Common myeloid progenitor, CD34-positive (primary cell): ENCODE measurements at regions not wholly inside any gene's neighbourhood (a gene's known extent, or its start where the extent isn't known, plus 50 kb on each side); places are given as distances from the start of the nearest gene placed in this dataset.
"Not testable (repeated sequence)": the region's sequence is repeated elsewhere in the genome, so short reads cannot be mapped to it uniquely, and the experiment has no call there.

Source experiments
- CTCF ChIA-PET: fragments of 350-600 bp; sonication (Branson Sonifier 250); formaldehyde crosslinking; loops from one replicate; lab custom pipeline; 2021; ENCODE audit warnings: antibody characterized with exemption; lab: Charles Lee
- POLR2A ChIA-PET: fragments of 350-600 bp; sonication (Branson Sonifier 250); formaldehyde crosslinking; loops from one replicate; lab custom pipeline; 2021; ENCODE audit warnings: antibody characterized with exemption; lab: Charles Lee
- DNase-seq, 3 donors: peaks; one replicate each; pipeline versions ENCODE4 v3.0.0 to v3.0.0-alpha.2; 2013
- H3K27ac ChIP-seq, 2 experiments: 1 replicate in 1 of 2; 2 replicates in 1 of 2; pipeline ENCODE4 v1.7.0; 2013; ENCODE audit warnings: inconsistent platforms in 2 of 2, low read length in 2 of 2, mild to moderate bottlenecking in 2 of 2, low read depth in 1 of 2, moderate library complexity in 1 of 2; ENCODE audit not compliant: severe bottlenecking in 2 of 2, insufficient read depth in 1 of 2, poor library complexity in 1 of 2
- H3K27me3 ChIP-seq, 5 experiments: replicated peaks in 2 of 5; 1 replicate in 3 of 5; 2 replicates in 2 of 5; pipeline versions ENCODE4 v1.6.1 to v1.7.0; 2013; ENCODE audit warnings: low read length in 4 of 5, mild to moderate bottlenecking in 2 of 5, moderate library complexity in 2 of 5, inconsistent platforms in 1 of 5; ENCODE audit not compliant: insufficient read depth in 5 of 5, control insufficient read depth in 4 of 5
- H3K36me3 ChIP-seq, 4 experiments: 1 replicate in 2 of 4; 2 replicates in 2 of 4; pipeline versions ENCODE4 v1.6.1 to v1.7.0; 2013; ENCODE audit warnings: low read length in 3 of 4, control low read depth in 1 of 4, mild to moderate bottlenecking in 1 of 4; ENCODE audit not compliant: control insufficient read depth in 4 of 4, insufficient read depth in 4 of 4
- H3K4me1 ChIP-seq, 4 experiments: 1 replicate in 3 of 4; 2 replicates in 1 of 4; pipeline versions ENCODE4 v1.6.1 to v1.7.1; 2013; ENCODE audit warnings: low read length in 3 of 4, mild to moderate bottlenecking in 3 of 4, control low read depth in 1 of 4, inconsistent platforms in 1 of 4, moderate library complexity in 1 of 4; ENCODE audit not compliant: control insufficient read depth in 4 of 4, insufficient read depth in 4 of 4; ENCODE audit errors: control extremely low read depth in 1 of 4
- H3K4me3 ChIP-seq, 7 experiments: 1 replicate in 4 of 7; 2 replicates in 3 of 7; pipeline versions ENCODE4 v1.5.1 to v1.7.0; 2013; ENCODE audit warnings: mild to moderate bottlenecking in 7 of 7, low read length in 6 of 7, moderate library complexity in 6 of 7, inconsistent platforms in 2 of 7, low read depth in 2 of 7, control low read depth in 1 of 7; ENCODE audit not compliant: insufficient read depth in 4 of 7, control insufficient read depth in 1 of 7; ENCODE audit errors: extremely low read depth in 1 of 7
- H3K9me3 ChIP-seq, 5 experiments: 1 replicate in 4 of 5; 2 replicates in 1 of 5; pipeline versions ENCODE4 v1.6.1 to v1.7.1; 2013; ENCODE audit warnings: low read length in 4 of 5, mild to moderate bottlenecking in 2 of 5, inconsistent platforms in 1 of 5, low read depth in 1 of 5, moderate library complexity in 1 of 5; ENCODE audit not compliant: control insufficient read depth in 4 of 5, insufficient read depth in 2 of 5; ENCODE audit errors: control extremely low read depth in 1 of 5
- WGBS: methylation state at CpG from one replicate; pipeline ENCODE4 v1.1.5; 2013; ENCODE audit not compliant: insufficient coverage; 5-methylcytosine and 5-hydroxymethylcytosine counted together

DNA sequence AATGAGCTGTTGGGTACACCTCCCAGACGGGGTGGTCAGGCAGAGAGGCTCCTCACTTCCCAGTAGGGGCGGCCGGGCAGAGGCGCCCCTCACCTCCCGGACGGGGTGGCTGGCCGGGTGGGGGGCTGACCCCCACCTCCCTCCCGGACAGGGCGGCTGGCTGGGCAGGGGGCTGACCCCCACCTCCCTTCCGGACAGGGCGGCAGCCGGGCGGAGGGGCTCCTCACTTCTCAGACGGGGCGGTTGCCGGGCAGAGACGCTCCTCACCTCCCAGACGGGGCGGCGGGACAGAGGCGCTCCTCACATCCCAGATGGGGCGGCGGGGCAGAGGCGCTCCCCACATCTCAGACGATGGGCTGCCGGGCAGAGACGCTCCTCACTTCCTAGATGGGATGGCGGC is 105.6 kb upstream of the ALDH1A3 start:
- DNase-seq, H3K27ac ChIP-seq, H3K9me3 ChIP-seq, H3K4me1 ChIP-seq, H3K27me3 ChIP-seq, CTCF ChIA-PET, POLR2A ChIA-PET, H3K4me3 ChIP-seq, H3K36me3 ChIP-seq: not testable (repeated sequence)
- 100% methylated on average over 10 of the region's 28 CpGs for WGBS

GRCh38 chr15:100775581-100776185 is 103.9 kb upstream of the ALDH1A3 start:
- Histone ChIP-seq H3K27ac (no peak overlapping the region), H3K4me3 (no peak overlapping the region), H3K9me3 (no peaks in the 10 kb centered on the region), H3K4me1 (no peaks in the 10 kb centered on the region), H3K27me3 (peaks cover 0 to 4% (median 0%) of the 10 kb centered on the region in 5 experiments), H3K36me3 (no peaks in the 10 kb centered on the region)
- CTCF ChIA-PET = no interaction called here
- WGBS = 100% methylated on average over 10 of the region's 12 CpGs
- POLR2A ChIA-PET = no interaction called here
- DNase-seq = no peak

GRCh38 chr15:100777821-100778220 is 101.8 kb upstream of the ALDH1A3 start:
- no peak for DNase-seq
- POLR2A ChIA-PET = no interaction called here
- CTCF ChIA-PET = no interaction called here
- Histone ChIP-seq H3K4me1 (no peaks in the 10 kb centered on the region), H3K9me3 (no peaks in the 10 kb centered on the region), H3K4me3 (no peak overlapping the region), H3K27ac (no peak overlapping the region), H3K36me3 (no peaks in the 10 kb centered on the region), H3K27me3 (peaks cover 0 to 4% (median 0%) of the 10 kb centered on the region in 5 experiments)
- no CpG with 5 or more reads among the region's 2 CpGs for WGBS

DNA sequence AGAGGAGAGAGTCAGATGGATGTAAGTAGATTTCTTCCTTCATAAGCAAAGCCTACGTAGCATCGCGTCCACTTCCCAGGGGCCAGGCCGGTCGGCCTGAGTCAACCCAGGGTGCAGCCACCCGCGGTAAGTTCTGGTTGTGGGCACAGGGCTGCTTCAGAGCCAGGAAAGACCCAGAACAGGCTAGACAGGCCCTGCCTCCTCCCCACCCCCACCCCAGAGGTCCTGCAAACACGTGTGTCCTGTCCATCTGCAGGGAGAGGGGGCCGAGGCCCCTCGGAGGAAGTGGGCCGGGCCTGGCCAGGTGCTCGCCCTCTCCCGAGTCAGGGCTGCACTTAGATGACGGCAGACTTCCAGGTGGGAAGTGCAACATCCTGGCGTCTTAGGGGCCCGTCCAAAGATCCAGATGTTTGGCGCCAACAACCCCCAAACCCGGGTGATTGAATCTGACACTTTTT is 100.8 kb upstream of the ALDH1A3 start:
- 53% methylated on average over 10 of the region's 18 CpGs for WGBS
- DNase-seq = no peak
- POLR2A ChIA-PET = no interaction called here

GRCh38 chr15:100779331-100780207 is 100.1 kb upstream of the ALDH1A3 start:
- Histone ChIP-seq H3K4me3 (no peak overlapping the region), H3K27me3 (peaks cover 0 to 4% (median 2%) of the 10 kb centered on the region in 5 experiments), H3K4me1 (no peaks in the 10 kb centered on the region), H3K36me3 (no peaks in the 10 kb centered on the region), H3K27ac (no peak overlapping the region), H3K9me3 (no peaks in the 10 kb centered on the region)
- POLR2A ChIA-PET = no interaction called here
- 94% methylated on average over 11 of the region's 17 CpGs for WGBS
- no peak for DNase-seq
- CTCF ChIA-PET = no interaction called here

More for the DNA sequence above, 100.8 kb upstream of the ALDH1A3 start:
- CTCF ChIA-PET = no interaction called here
- Histone ChIP-seq H3K4me3 (no peak overlapping the region), H3K27ac (no peak overlapping the region), H3K4me1 (no peaks in the 10 kb centered on the region), H3K9me3 (no peaks in the 10 kb centered on the region), H3K36me3 (no peaks in the 10 kb centered on the region), H3K27me3 (peaks cover 0 to 4% (median 0%) of the 10 kb centered on the region in 5 experiments)

GRCh38 chr15:100780208-100780800 is 99.3 kb upstream of the ALDH1A3 start:
- ChIA-PET CTCF (no interaction called here), POLR2A (no interaction called here)
- no peaks in the 10 kb centered on the region for H3K36me3 ChIP-seq
- no peak overlapping the region for H3K4me3 ChIP-seq
- H3K27me3 ChIP-seq = peaks cover 0 to 4% (median 2%) of the 10 kb centered on the region in 5 experiments
- H3K9me3 ChIP-seq = no peaks in the 10 kb centered on the region
- DNase-seq = no peak
- WGBS = 96% methylated on average over 11 of the region's 13 CpGs
- H3K4me1 ChIP-seq = no peaks in the 10 kb centered on the region
- H3K27ac ChIP-seq = no peak overlapping the region
